ENCODE measurements at regions not wholly inside any gene's neighbourhood (a gene's known extent, or its start where the extent isn't known, plus 50 kb on each side); places are given as distances from the start of the nearest gene placed in this dataset.

DNA sequence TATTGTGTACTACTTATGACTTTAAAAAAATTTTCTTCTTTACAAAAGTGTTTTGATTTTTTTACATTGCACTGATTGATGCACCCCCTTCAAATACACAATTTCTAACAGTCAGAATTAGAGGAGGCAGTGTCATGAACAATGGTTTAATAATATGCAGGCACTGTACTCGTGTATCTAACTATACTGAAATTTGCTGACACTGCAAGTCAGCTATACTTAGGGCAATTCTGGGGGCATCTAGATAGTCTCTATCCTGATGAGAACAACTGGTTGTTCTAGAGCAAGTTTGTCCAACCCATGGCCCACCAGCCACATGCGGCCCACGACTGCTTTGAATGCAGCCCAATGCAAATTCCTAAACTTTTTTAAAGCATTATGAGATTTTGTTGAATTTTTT, 375.6 kb downstream of the BCKDHB start:
- DNase-seq (ENCODE audit: extremely low read depth, insufficient read length): no peak
- H3K27me3 ChIP-seq (replicated peaks; ENCODE audit: control insufficient read depth, insufficient read depth, low read length): no peaks in the 10 kb centered on the region
- TF ChIP-seq, protein P1, sequence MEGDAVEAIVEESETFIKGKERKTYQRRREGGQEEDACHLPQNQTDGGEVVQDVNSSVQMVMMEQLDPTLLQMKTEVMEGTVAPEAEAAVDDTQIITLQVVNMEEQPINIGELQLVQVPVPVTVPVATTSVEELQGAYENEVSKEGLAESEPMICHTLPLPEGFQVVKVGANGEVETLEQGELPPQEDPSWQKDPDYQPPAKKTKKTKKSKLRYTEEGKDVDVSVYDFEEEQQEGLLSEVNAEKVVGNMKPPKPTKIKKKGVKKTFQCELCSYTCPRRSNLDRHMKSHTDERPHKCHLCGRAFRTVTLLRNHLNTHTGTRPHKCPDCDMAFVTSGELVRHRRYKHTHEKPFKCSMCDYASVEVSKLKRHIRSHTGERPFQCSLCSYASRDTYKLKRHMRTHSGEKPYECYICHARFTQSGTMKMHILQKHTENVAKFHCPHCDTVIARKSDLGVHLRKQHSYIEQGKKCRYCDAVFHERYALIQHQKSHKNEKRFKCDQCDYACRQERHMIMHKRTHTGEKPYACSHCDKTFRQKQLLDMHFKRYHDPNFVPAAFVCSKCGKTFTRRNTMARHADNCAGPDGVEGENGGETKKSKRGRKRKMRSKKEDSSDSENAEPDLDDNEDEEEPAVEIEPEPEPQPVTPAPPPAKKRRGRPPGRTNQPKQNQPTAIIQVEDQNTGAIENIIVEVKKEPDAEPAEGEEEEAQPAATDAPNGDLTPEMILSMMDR (IDR thresholded peaks at IDR 0.05; ENCODE audit: insufficient read depth, low read length, poor library complexity, severe bottlenecking): no peak
- no peaks in the 10 kb centered on the region for H3K36me3 ChIP-seq (ENCODE audit: control insufficient read depth, insufficient read depth, low read length)
- H3K4me3 ChIP-seq (replicated peaks; ENCODE audit: low read depth, low read length): no peak overlapping the region

DNA sequence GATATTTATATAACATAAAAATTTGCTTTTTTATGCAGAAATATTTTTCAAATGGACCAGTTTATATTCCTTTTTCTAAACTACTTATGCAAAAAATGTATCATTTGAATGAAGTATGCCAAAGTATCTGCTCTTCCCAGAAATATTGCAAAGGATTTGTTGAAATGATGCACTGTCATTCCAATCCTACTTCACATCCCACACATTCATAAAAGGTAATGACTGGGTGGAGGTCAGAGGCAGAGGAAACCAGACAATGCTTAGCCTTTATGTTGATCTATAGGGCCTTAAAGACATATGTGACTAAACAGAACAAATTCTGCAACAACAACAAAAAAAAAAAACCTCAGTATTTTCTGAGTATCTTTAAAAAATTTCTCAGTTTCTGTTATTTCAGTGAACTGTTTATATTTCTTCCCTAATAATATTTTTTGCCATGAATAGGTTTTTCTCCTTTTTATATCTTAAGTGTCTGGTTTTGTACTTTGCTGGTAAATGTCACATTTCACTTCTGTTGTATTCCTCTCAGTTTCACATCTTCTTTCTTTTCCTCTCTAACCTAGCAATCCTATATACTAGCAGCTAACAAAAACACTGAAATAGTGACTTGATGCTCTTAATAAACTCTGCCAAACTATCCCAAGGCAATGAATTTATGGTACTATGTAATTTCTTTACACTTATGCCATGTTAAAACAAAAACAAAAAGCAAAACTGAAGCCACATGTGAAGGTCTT, 374.1 kb downstream of the BCKDHB start:
- TF ChIP-seq, protein P1 (IDR thresholded peaks at IDR 0.05; ENCODE audit: insufficient read depth, low read length, poor library complexity, severe bottlenecking): no peak
- H3K27me3 ChIP-seq (replicated peaks; ENCODE audit: control insufficient read depth, insufficient read depth, low read length): no peaks in the 10 kb centered on the region
- H3K36me3 ChIP-seq (ENCODE audit: control insufficient read depth, insufficient read depth, low read length): no peaks in the 10 kb centered on the region
- DNase-seq (ENCODE audit: extremely low read depth, insufficient read length): no peak
- no peak overlapping the region for H3K4me3 ChIP-seq (replicated peaks; ENCODE audit: low read depth, low read length)

DNA sequence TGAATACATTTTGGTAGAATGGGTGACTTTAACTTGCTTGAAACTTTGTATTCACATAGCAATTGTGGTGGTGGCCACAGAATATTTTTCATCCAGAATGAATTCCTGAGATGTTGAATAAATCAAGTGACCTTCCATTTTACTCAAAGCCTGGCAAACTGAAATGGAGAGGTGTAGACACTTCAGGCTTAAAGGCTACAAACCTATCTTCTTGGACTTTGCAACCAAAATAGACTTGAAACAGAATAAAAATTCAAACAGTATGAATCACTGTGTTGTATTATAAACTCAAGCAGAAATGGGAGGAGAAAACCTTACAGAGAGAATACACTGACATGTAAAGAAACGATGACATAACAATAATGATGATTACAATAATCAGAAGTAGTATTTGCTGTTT, 371.6 kb downstream of the BCKDHB start:
- H3K27me3 ChIP-seq (replicated peaks; ENCODE audit: control insufficient read depth, insufficient read depth, low read length): no peaks in the 10 kb centered on the region
- DNase-seq (ENCODE audit: extremely low read depth, insufficient read length): no peak
- TF ChIP-seq, protein P1 (IDR thresholded peaks at IDR 0.05; ENCODE audit: insufficient read depth, low read length, poor library complexity, severe bottlenecking): no peak
- no peak overlapping the region for H3K4me3 ChIP-seq (replicated peaks; ENCODE audit: low read depth, low read length)
- H3K36me3 ChIP-seq (ENCODE audit: control insufficient read depth, insufficient read depth, low read length): no peaks in the 10 kb centered on the region

DNA sequence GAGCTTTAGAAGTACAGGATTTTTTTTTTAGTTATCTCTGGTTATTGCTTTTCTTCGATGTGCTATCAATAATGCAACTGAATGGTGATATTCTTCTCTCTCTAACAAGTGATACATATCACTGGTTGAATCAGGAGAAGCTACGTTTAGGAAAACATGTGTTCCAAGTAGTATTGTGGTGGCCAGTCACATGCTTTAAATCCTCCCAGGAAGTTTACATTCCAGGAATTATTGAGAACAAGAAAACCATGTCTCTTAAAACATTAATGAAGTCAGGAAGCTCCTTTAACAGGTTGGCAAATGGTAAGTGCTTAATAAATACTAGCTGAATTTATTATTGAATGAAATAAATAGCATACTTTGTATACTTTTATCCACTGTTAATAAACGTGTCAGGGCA, 371.1 kb downstream of the BCKDHB start:
- Histone ChIP-seq H3K36me3 (ENCODE audit: control insufficient read depth, insufficient read depth, low read length) (no peaks in the 10 kb centered on the region), H3K4me3 (replicated peaks; ENCODE audit: low read depth, low read length) (no peak overlapping the region), H3K27me3 (replicated peaks; ENCODE audit: control insufficient read depth, insufficient read depth, low read length) (no peaks in the 10 kb centered on the region)
- no peak for DNase-seq (ENCODE audit: extremely low read depth, insufficient read length)
- TF ChIP-seq, protein P1 (IDR thresholded peaks at IDR 0.05; ENCODE audit: insufficient read depth, low read length, poor library complexity, severe bottlenecking): no peak

DNA sequence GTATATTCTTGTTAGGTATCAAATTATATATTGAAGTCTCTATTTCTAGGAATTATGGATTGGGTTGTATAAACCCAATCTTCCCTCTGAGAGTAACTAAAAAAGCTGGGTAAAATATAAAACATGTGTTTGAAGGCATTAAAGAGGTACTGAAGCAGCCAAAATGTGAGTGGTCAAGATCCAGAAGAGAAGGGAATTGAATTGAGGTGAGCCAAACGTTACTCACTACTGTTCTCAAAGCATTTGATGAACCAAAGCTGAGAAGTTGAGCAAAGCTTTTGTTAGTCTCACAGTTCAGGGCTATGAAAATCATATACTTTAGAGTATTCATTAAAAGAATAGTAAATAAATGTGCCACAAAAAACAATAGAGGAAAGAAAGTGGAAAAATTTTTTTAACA, 365.8 kb downstream of the BCKDHB start:
- no peak for DNase-seq (ENCODE audit: extremely low read depth, insufficient read length)
- Histone ChIP-seq H3K27me3 (replicated peaks; ENCODE audit: control insufficient read depth, insufficient read depth, low read length) (no peaks in the 10 kb centered on the region), H3K4me3 (replicated peaks; ENCODE audit: low read depth, low read length) (no peak overlapping the region), H3K36me3 (ENCODE audit: control insufficient read depth, insufficient read depth, low read length) (no peaks in the 10 kb centered on the region)
- TF ChIP-seq, protein P1 (IDR thresholded peaks at IDR 0.05; ENCODE audit: insufficient read depth, low read length, poor library complexity, severe bottlenecking): no peak

DNA sequence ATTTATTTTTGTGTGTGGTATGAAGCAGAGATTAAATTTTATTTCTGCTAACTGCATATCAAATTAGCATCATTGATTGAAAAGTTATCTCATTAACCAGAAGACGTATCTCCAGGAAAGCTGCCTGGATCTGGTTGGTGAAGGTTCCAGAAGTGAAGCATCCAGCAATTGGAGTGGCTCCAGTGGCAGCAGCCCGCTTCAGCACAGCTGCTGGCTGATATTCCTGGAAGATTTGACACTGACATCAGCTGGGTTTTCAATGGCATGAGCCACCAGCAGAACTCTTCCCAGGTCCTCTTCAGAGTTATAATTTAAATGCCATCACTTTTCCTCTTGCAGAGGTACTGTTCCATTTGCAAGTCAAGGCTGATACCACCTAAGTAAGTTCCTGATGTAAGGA, 363.5 kb downstream of the BCKDHB start:
- no peak for DNase-seq (ENCODE audit: extremely low read depth, insufficient read length)
- Histone ChIP-seq H3K27me3 (replicated peaks; ENCODE audit: control insufficient read depth, insufficient read depth, low read length) (no peaks in the 10 kb centered on the region), H3K4me3 (replicated peaks; ENCODE audit: low read depth, low read length) (no peak overlapping the region), H3K36me3 (ENCODE audit: control insufficient read depth, insufficient read depth, low read length) (no peaks in the 10 kb centered on the region)
- TF ChIP-seq, protein P1 (IDR thresholded peaks at IDR 0.05; ENCODE audit: insufficient read depth, low read length, poor library complexity, severe bottlenecking): no peak
